Hematopoietic multipotent progenitor cell treated with erythropoietin and hydrocortisone succinate and interleukin-3 and kit ligand, for 15 days (in vitro differentiated cells): ENCODE measurements at regions not wholly inside any gene's neighbourhood (a gene's known extent, or its start where the extent isn't known, plus 50 kb on each side); places are given as distances from the start of the nearest gene placed in this dataset.

Experiments
- DNase-seq: peaks from one replicate; pipeline ENCODE4 v3.0.0-alpha.2; 2015; ENCODE audit warnings: low spot score

- DNase-seq = no peak
These were observed 50.5 kb upstream of the LGALSL start for GRCh38 chr2:64403426-64403825.

GRCh38 chr2:64404002-64404731 is 49.8 kb upstream of the LGALSL start:
- DNase-seq = no peak
